ENCODE measurements at regions not wholly inside any gene's neighbourhood (a gene's known extent, or its start where the extent isn't known, plus 50 kb on each side); places are given as distances from the start of the nearest gene placed in this dataset.

- H3K36me3 Mint-ChIP-seq, result no peaks in the 10 kb centered on the region
- ATAC-seq (ENCODE audit: low read depth in 2 of 2) (no peak), DNase-seq (no peak)
- no peak overlapping the region for H3K4me3 Mint-ChIP-seq
- peaks cover 0 to 7% (median 0%) of the 10 kb centered on the region in 7 donors for H3K9me3 Mint-ChIP-seq
- H3K27me3 Mint-ChIP-seq, result peaks cover 4% of the 10 kb centered on the region
- no peaks in the 10 kb centered on the region for H3K4me1 Mint-ChIP-seq
- no peaks in the 10 kb centered on the region for H3K36me3 ChIP-seq (ENCODE audit: control insufficient read depth, insufficient read depth, low read length)
- H3K4me1 ChIP-seq (ENCODE audit: control insufficient read depth, insufficient read depth, low read length, poor library complexity, severe bottlenecking), result no peaks in the 10 kb centered on the region
- no peak overlapping the region for H3K27ac ChIP-seq (ENCODE audit: insufficient read depth, low read length, poor library complexity, severe bottlenecking)
- no peaks in the 10 kb centered on the region for H3K9me3 ChIP-seq (ENCODE audit: control insufficient read depth in 2 of 2, low read length in 2 of 2)
- H3K27ac Mint-ChIP-seq, result no peak overlapping the region
- no peaks in the 10 kb centered on the region for H3K27me3 ChIP-seq (ENCODE audit: control insufficient read depth, insufficient read depth, low read length)
- H3K4me3 ChIP-seq (ENCODE audit: low read depth, low read length), result no peak overlapping the region
These were observed 1159.2 kb upstream of the TMEM132C start for GRCh38 chr12:127107744-127108143.

- Mint-ChIP-seq H3K27ac (no peak overlapping the region), H3K4me1 (no peaks in the 10 kb centered on the region), H3K36me3 (no peaks in the 10 kb centered on the region), H3K4me3 (no peak overlapping the region), H3K27me3 (peaks cover 4% of the 10 kb centered on the region), H3K9me3 (peaks cover 0 to 9% (median 0%) of the 10 kb centered on the region in 7 donors)
- Histone ChIP-seq H3K4me1 (ENCODE audit: control insufficient read depth, insufficient read depth, low read length, poor library complexity, severe bottlenecking) (no peaks in the 10 kb centered on the region), H3K27ac (ENCODE audit: insufficient read depth, low read length, poor library complexity, severe bottlenecking) (no peak overlapping the region), H3K27me3 (ENCODE audit: control insufficient read depth, insufficient read depth, low read length) (no peaks in the 10 kb centered on the region), H3K4me3 (ENCODE audit: low read depth, low read length) (no peak overlapping the region), H3K36me3 (ENCODE audit: control insufficient read depth, insufficient read depth, low read length) (no peaks in the 10 kb centered on the region), H3K9me3 (ENCODE audit: control insufficient read depth in 2 of 2, low read length in 2 of 2) (no peaks in the 10 kb centered on the region)
- DNase-seq, result peak in 2 of 3 donors; percentile 14 to 15
- no peak for ATAC-seq (ENCODE audit: low read depth in 2 of 2)
These were observed 1158.4 kb upstream of the TMEM132C start for GRCh38 chr12:127108360-127109215.

- H3K27ac ChIP-seq (ENCODE audit: insufficient read depth, low read length, poor library complexity, severe bottlenecking), result no peak overlapping the region
- Mint-ChIP-seq H3K9me3 (peaks cover 0 to 6% (median 1%) of the 10 kb centered on the region in 7 donors), H3K36me3 (no peaks in the 10 kb centered on the region), H3K4me3 (no peak overlapping the region), H3K27ac (no peak overlapping the region), H3K27me3 (peaks cover 4% of the 10 kb centered on the region), H3K4me1 (no peaks in the 10 kb centered on the region)
- no peaks in the 10 kb centered on the region for H3K4me1 ChIP-seq (ENCODE audit: control insufficient read depth, insufficient read depth, low read length, poor library complexity, severe bottlenecking)
- no peaks in the 10 kb centered on the region for H3K36me3 ChIP-seq (ENCODE audit: control insufficient read depth, insufficient read depth, low read length)
- H3K4me3 ChIP-seq (ENCODE audit: low read depth, low read length), result no peak overlapping the region
- ATAC-seq (ENCODE audit: low read depth in 2 of 2), result no peak
- DNase-seq, result no peak
- H3K9me3 ChIP-seq (ENCODE audit: control insufficient read depth in 2 of 2, low read length in 2 of 2), result no peaks in the 10 kb centered on the region
- no peaks in the 10 kb centered on the region for H3K27me3 ChIP-seq (ENCODE audit: control insufficient read depth, insufficient read depth, low read length)
These were observed 1153.0 kb upstream of the TMEM132C start for GRCh38 chr12:127113945-127114344.

- no peak for DNase-seq
- H3K36me3 ChIP-seq (ENCODE audit: control insufficient read depth, insufficient read depth, low read length), result no peaks in the 10 kb centered on the region
- Mint-ChIP-seq H3K27me3 (peaks cover 4% of the 10 kb centered on the region), H3K4me1 (no peaks in the 10 kb centered on the region), H3K36me3 (no peaks in the 10 kb centered on the region), H3K4me3 (peak overlapping the region in 1 of 4 donors; percentile 59), H3K27ac (no peak overlapping the region), H3K9me3 (peaks cover 0 to 5% (median 3%) of the 10 kb centered on the region in 7 donors)
- H3K27ac ChIP-seq (ENCODE audit: insufficient read depth, low read length, poor library complexity, severe bottlenecking), result no peak overlapping the region
- no peaks in the 10 kb centered on the region for H3K27me3 ChIP-seq (ENCODE audit: control insufficient read depth, insufficient read depth, low read length)
- H3K4me1 ChIP-seq (ENCODE audit: control insufficient read depth, insufficient read depth, low read length, poor library complexity, severe bottlenecking), result no peaks in the 10 kb centered on the region
- ATAC-seq (ENCODE audit: low read depth in 2 of 2), result no peak
- H3K9me3 ChIP-seq (ENCODE audit: control insufficient read depth in 2 of 2, low read length in 2 of 2), result no peaks in the 10 kb centered on the region
- H3K4me3 ChIP-seq (ENCODE audit: low read depth, low read length), result no peak overlapping the region
These were observed 1151.4 kb upstream of the TMEM132C start for GRCh38 chr12:127115468-127116035.

GRCh38 chr12:127118251-127118650 lies 1148.7 kb upstream of the TMEM132C start:
- Histone ChIP-seq H3K36me3 (ENCODE audit: control insufficient read depth, insufficient read depth, low read length) (no peaks in the 10 kb centered on the region), H3K4me3 (ENCODE audit: low read depth, low read length) (no peak overlapping the region), H3K4me1 (ENCODE audit: control insufficient read depth, insufficient read depth, low read length, poor library complexity, severe bottlenecking) (no peaks in the 10 kb centered on the region), H3K9me3 (ENCODE audit: control insufficient read depth in 2 of 2, low read length in 2 of 2) (no peaks in the 10 kb centered on the region), H3K27me3 (ENCODE audit: control insufficient read depth, insufficient read depth, low read length) (no peaks in the 10 kb centered on the region), H3K27ac (ENCODE audit: insufficient read depth, low read length, poor library complexity, severe bottlenecking) (no peak overlapping the region)
- Mint-ChIP-seq H3K9me3 (peaks cover 0 to 5% (median 3%) of the 10 kb centered on the region in 7 donors), H3K27me3 (no peaks in the 10 kb centered on the region), H3K4me3 (no peak overlapping the region), H3K4me1 (no peaks in the 10 kb centered on the region), H3K27ac (no peak overlapping the region), H3K36me3 (no peaks in the 10 kb centered on the region)
- no peak for DNase-seq
- no peak for ATAC-seq (ENCODE audit: low read depth in 2 of 2)

GRCh38 chr12:127119600-127120140 lies 1147.3 kb upstream of the TMEM132C start:
- H3K27ac Mint-ChIP-seq, result no peak overlapping the region
- no peaks in the 10 kb centered on the region for H3K4me1 Mint-ChIP-seq

GRCh38 chr12:127120851-127121250 lies 1146.1 kb upstream of the TMEM132C start:
- Mint-ChIP-seq H3K27me3 (no peaks in the 10 kb centered on the region), H3K4me3 (no peak overlapping the region), H3K9me3 (peaks cover 0 to 5% (median 2%) of the 10 kb centered on the region in 7 donors), H3K27ac (no peak overlapping the region), H3K4me1 (no peaks in the 10 kb centered on the region), H3K36me3 (no peaks in the 10 kb centered on the region)
- Histone ChIP-seq H3K27ac (ENCODE audit: insufficient read depth, low read length, poor library complexity, severe bottlenecking) (no peak overlapping the region), H3K27me3 (ENCODE audit: control insufficient read depth, insufficient read depth, low read length) (no peaks in the 10 kb centered on the region), H3K4me1 (ENCODE audit: control insufficient read depth, insufficient read depth, low read length, poor library complexity, severe bottlenecking) (no peaks in the 10 kb centered on the region), H3K36me3 (ENCODE audit: control insufficient read depth, insufficient read depth, low read length) (no peaks in the 10 kb centered on the region), H3K9me3 (ENCODE audit: control insufficient read depth in 2 of 2, low read length in 2 of 2) (no peaks in the 10 kb centered on the region), H3K4me3 (ENCODE audit: low read depth, low read length) (no peak overlapping the region)
- DNase-seq (no peak), ATAC-seq (ENCODE audit: low read depth in 2 of 2) (no peak)

More at GRCh38 chr12:127119600-127120140, 1147.3 kb upstream of the TMEM132C start:
- ATAC-seq (ENCODE audit: low read depth in 2 of 2), result no peak
- Histone ChIP-seq H3K4me3 (ENCODE audit: low read depth, low read length) (no peak overlapping the region), H3K9me3 (ENCODE audit: control insufficient read depth in 2 of 2, low read length in 2 of 2) (no peaks in the 10 kb centered on the region), H3K27ac (ENCODE audit: insufficient read depth, low read length, poor library complexity, severe bottlenecking) (no peak overlapping the region), H3K36me3 (ENCODE audit: control insufficient read depth, insufficient read depth, low read length) (no peaks in the 10 kb centered on the region), H3K27me3 (ENCODE audit: control insufficient read depth, insufficient read depth, low read length) (no peaks in the 10 kb centered on the region), H3K4me1 (ENCODE audit: control insufficient read depth, insufficient read depth, low read length, poor library complexity, severe bottlenecking) (no peaks in the 10 kb centered on the region)
- Mint-ChIP-seq H3K36me3 (no peaks in the 10 kb centered on the region), H3K9me3 (peaks cover 0 to 5% (median 2%) of the 10 kb centered on the region in 7 donors), H3K4me3 (no peak overlapping the region), H3K27me3 (no peaks in the 10 kb centered on the region)
- no peak for DNase-seq
